Astrocyte (in vitro differentiated cells and primary cell): ENCODE measurements at regions not wholly inside any gene's neighbourhood (a gene's known extent, or its start where the extent isn't known, plus 50 kb on each side); places are given as distances from the start of the nearest gene placed in this dataset.

Source experiments
- DNase-seq: peaks from one replicate; pipeline ENCODE4 v3.0.0-alpha.2; 2010; ENCODE audit warnings: low read depth
- FAIRE-seq: peaks from 2 replicates; lab custom pipeline; 2011; peaks lifted over from hg19 to GRCh38; lab: Jason Lieb, UNC
- H2AFZ ChIP-seq: 2 replicates; pipeline ENCODE4 v1.6.0; 2012; ENCODE audit warnings: low read depth, low read length, inconsistent platforms
- H3K27ac ChIP-seq: 2 replicates; pipeline ENCODE4 v1.5.1; 2011; ENCODE audit warnings: low read depth, low read length, inconsistent platforms
- H3K27me3 ChIP-seq: 2 replicates; pipeline ENCODE4 v1.6.0; 2011; ENCODE audit warnings: low read length, inconsistent platforms; ENCODE audit not compliant: insufficient read depth
- H3K36me3 ChIP-seq: 2 replicates; pipeline ENCODE4 v1.5.1; 2011; ENCODE audit warnings: low read length, inconsistent platforms; ENCODE audit not compliant: insufficient read depth
- H3K4me1 ChIP-seq: 2 replicates; pipeline ENCODE4 v1.5.1; 2011; ENCODE audit warnings: low read length, inconsistent platforms; ENCODE audit not compliant: insufficient read depth
- H3K4me2 ChIP-seq: 2 replicates; pipeline ENCODE4 v1.6.0; 2012; ENCODE audit warnings: low read length, inconsistent platforms
- H3K4me3 ChIP-seq: 2 replicates; pipeline ENCODE4 v1.5.1; 2011; ENCODE audit warnings: low read depth, mild to moderate bottlenecking, low read length, inconsistent platforms; ENCODE audit not compliant: insufficient read depth
- H3K79me2 ChIP-seq: 2 replicates; pipeline ENCODE4 v1.6.0; 2012; ENCODE audit warnings: mild to moderate bottlenecking, low read length, inconsistent platforms; ENCODE audit not compliant: insufficient read depth
- H3K9ac ChIP-seq: 2 replicates; pipeline ENCODE4 v1.6.0; 2012; ENCODE audit warnings: mild to moderate bottlenecking, low read length, inconsistent platforms
- H3K9me3 ChIP-seq: 2 replicates; pipeline ENCODE4 v1.5.1; 2012; ENCODE audit warnings: low read depth, mild to moderate bottlenecking, low read length, inconsistent platforms; ENCODE audit not compliant: insufficient read depth
- H4K20me1 ChIP-seq: 2 replicates; pipeline ENCODE4 v1.6.0; 2012; ENCODE audit warnings: low read length, inconsistent platforms; ENCODE audit not compliant: insufficient read depth
- H3K27ac Mint-ChIP-seq: one replicate; pipeline ENCODE4 v1.8.0; 2021; ENCODE audit warnings: mild to moderate bottlenecking, mixed read lengths; ENCODE audit not compliant: unreplicated experiment
- H3K27me3 Mint-ChIP-seq: one replicate; pipeline ENCODE4 v1.8.0; 2021; ENCODE audit warnings: low read depth, mixed read lengths; ENCODE audit not compliant: unreplicated experiment
- H3K36me3 Mint-ChIP-seq: one replicate; pipeline ENCODE4 v1.8.0; 2021; ENCODE audit warnings: low read depth, mixed read lengths; ENCODE audit not compliant: unreplicated experiment
- H3K4me1 Mint-ChIP-seq: one replicate; pipeline ENCODE4 v1.8.0; 2021; ENCODE audit warnings: low read depth, mixed read lengths; ENCODE audit not compliant: unreplicated experiment
- H3K4me3 Mint-ChIP-seq: one replicate; pipeline ENCODE4 v1.8.0; 2021; ENCODE audit warnings: mild to moderate bottlenecking, moderate library complexity, mixed read lengths; ENCODE audit not compliant: unreplicated experiment
- H3K9me3 Mint-ChIP-seq: one replicate; pipeline ENCODE4 v1.8.0; 2021; ENCODE audit warnings: mild to moderate bottlenecking, mixed read lengths; ENCODE audit not compliant: unreplicated experiment
- CTCF ChIP-seq: IDR thresholded peaks from 2 replicates; pipeline ENCODE4 v1.5.1; 2011; ENCODE audit warnings: low read depth, mild to moderate bottlenecking, inconsistent platforms, low read length, moderate library complexity; ENCODE audit not compliant: insufficient read depth
- EZH2 ChIP-seq: IDR thresholded peaks from 2 replicates; pipeline ENCODE4 v1.6.1; 2012; ENCODE audit warnings: mild to moderate bottlenecking, low read length, inconsistent platforms; ENCODE audit not compliant: insufficient read depth

DNA sequence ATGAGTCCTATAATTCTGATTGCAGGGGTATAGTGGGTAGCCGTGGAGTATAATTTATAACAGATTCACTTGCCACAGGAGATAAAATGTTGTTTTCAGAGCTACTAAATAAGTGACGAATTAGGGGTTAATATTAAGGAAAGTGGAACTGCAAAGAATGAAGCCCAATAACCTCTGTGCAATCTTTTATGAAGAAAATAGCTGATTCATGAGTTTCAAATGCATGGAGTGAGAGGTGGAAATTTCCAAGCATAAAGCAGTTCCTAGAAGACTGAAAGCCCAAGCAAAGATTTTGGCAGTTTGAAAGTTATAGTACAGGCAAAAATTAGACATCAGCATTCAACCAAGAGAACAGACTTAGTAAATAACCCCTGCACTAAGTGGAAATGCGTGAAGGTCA, 1782.4 kb upstream of the PCDH10 start:
- H3K27me3 ChIP-seq = no peaks in the 10 kb centered on the region
- H3K4me3 Mint-ChIP-seq = no peak overlapping the region
- H3K4me2 ChIP-seq = no peak overlapping the region
- H3K9ac ChIP-seq = no peak overlapping the region
- no peaks in the 10 kb centered on the region for H3K36me3 Mint-ChIP-seq
- TF ChIP-seq CTCF (no peak), EZH2 (no peak)
- no peaks in the 10 kb centered on the region for H3K4me1 ChIP-seq
- H3K36me3 ChIP-seq = no peaks in the 10 kb centered on the region
- H3K9me3 ChIP-seq = no peaks in the 10 kb centered on the region
- H3K27ac ChIP-seq = no peak overlapping the region
- DNase-seq = no peak
- no peaks in the 10 kb centered on the region for H4K20me1 ChIP-seq
- no peak overlapping the region for H3K27ac Mint-ChIP-seq
- no peak for FAIRE-seq
- H3K4me1 Mint-ChIP-seq = peaks cover 2% of the 10 kb centered on the region
- no peak overlapping the region for H2AFZ ChIP-seq
- no peaks in the 10 kb centered on the region for H3K27me3 Mint-ChIP-seq
- no peak overlapping the region for H3K4me3 ChIP-seq
- no peaks in the 10 kb centered on the region for H3K9me3 Mint-ChIP-seq
- no peaks in the 10 kb centered on the region for H3K79me2 ChIP-seq

DNA sequence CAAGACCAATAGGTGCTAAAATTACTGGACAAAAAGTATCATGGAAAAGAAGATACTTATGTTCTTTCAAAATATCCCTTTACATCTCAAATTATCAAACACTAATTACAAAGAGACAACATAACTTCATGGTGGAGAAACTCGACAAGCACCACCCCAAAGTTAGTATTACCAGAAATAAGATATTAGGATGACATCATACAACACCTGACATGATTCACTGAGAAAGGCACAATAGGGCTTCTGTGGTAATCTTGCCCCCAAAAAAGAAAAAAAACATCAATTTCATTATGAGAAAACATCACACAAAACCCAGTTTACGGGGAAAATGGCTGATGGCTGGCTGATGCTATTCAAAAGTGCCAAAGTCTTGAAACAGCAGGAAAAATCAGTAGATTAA, 1781.7 kb upstream of the PCDH10 start:
- Histone ChIP-seq H3K4me1 (no peaks in the 10 kb centered on the region), H3K79me2 (no peaks in the 10 kb centered on the region), H3K27ac (no peak overlapping the region), H3K27me3 (no peaks in the 10 kb centered on the region), H3K4me2 (no peak overlapping the region), H3K4me3 (no peak overlapping the region), H3K9ac (no peak overlapping the region), H4K20me1 (no peaks in the 10 kb centered on the region), H3K36me3 (no peaks in the 10 kb centered on the region), H2AFZ (no peak overlapping the region), H3K9me3 (no peaks in the 10 kb centered on the region)
- H3K9me3 Mint-ChIP-seq = no peaks in the 10 kb centered on the region
- DNase-seq (no peak), FAIRE-seq (no peak)
- no peaks in the 10 kb centered on the region for H3K27me3 Mint-ChIP-seq
- no peak overlapping the region for H3K4me3 Mint-ChIP-seq
- no peak for TF ChIP-seq CTCF
- TF ChIP-seq EZH2 = no peak
- H3K36me3 Mint-ChIP-seq = no peaks in the 10 kb centered on the region
- H3K4me1 Mint-ChIP-seq = peaks cover 2% of the 10 kb centered on the region
- H3K27ac Mint-ChIP-seq = no peak overlapping the region

DNA sequence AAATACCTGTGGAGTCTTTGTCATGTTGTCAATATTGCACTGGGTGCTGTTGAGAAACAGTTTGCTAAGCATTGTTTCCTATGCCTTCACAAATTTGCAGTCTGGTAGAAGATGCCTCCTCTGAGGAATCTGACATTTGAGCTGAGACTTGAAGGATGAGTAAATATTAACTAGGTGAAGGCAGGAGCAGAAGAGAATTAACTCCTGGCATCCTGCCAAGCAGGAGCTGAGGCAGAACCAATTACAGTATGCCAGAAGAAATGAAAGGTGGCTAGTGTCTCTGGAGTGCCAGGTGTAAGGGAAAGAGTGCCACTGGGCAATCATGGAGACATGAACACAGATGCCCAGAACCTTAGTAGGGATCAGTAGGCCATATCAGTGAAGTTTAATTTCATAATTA, 1778.2 kb upstream of the PCDH10 start:
- Histone ChIP-seq H3K4me1 (no peaks in the 10 kb centered on the region), H3K9ac (no peak overlapping the region), H3K27ac (no peak overlapping the region), H3K79me2 (no peaks in the 10 kb centered on the region), H4K20me1 (no peaks in the 10 kb centered on the region), H2AFZ (no peak overlapping the region), H3K27me3 (no peaks in the 10 kb centered on the region), H3K4me3 (no peak overlapping the region), H3K4me2 (no peak overlapping the region), H3K9me3 (no peaks in the 10 kb centered on the region), H3K36me3 (no peaks in the 10 kb centered on the region)
- Mint-ChIP-seq H3K27me3 (no peaks in the 10 kb centered on the region), H3K27ac (no peak overlapping the region), H3K9me3 (no peaks in the 10 kb centered on the region), H3K4me3 (no peak overlapping the region), H3K4me1 (no peaks in the 10 kb centered on the region), H3K36me3 (no peaks in the 10 kb centered on the region)
- TF ChIP-seq EZH2 (no peak), CTCF (no peak)
- DNase-seq (no peak), FAIRE-seq (no peak)
